OCI-LY3 (cell line): ENCODE measurements at regions not wholly inside any gene's neighbourhood (a gene's known extent, or its start where the extent isn't known, plus 50 kb on each side); places are given as distances from the start of the nearest gene placed in this dataset.

Experiments
- EZH2phosphoT487 ChIP-seq: fragments of 200-600 bp; shearing (Covaris generic); IDR thresholded peaks from 2 replicates; pipeline ENCODE4 v1.6.1; 2018; ENCODE audit warnings: antibody characterized with exemption, mixed run types, low read depth
- TF ChIP-seq, protein P1 (sequence below): fragments of 200-600, 300-600 bp; sonication (generic); IDR thresholded peaks from 2 replicates; pipeline ENCODE4 v1.5.1; 2014; ENCODE audit warnings: antibody characterized with exemption, low read length, low read depth

DNA sequence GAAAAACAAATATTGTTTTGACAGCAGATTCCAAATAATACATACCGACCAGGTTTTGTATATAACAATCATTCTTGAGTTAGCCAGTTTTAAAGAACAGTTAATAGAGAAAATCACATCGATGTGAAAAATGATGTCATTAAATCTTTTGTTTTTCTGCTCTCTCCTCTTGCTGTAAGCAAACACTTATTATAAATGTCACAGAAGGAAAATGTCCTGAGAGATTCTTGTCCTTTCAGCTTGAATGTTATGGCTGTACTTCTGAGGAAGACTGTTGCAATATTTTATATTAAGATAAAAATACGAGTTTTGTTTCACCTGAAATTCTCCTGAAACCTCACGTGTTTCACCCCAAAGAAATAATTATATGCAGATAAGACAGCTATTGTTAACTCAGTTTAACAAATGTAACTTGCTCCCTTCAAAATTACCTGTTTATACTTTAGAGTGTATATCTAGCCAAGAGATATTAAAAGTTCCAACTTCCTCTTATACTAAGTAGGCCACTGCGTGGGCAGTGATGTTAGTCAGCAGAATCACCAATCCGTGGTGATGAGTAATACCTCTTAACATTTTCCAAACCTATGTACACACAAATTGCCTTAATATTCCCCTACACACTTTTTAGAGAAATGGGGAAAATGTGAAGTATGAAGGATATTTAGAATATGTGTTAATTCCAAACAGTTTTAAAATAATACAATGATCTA lies 1111.4 kb upstream of the CITED2 start:
- TF ChIP-seq, protein P1, sequence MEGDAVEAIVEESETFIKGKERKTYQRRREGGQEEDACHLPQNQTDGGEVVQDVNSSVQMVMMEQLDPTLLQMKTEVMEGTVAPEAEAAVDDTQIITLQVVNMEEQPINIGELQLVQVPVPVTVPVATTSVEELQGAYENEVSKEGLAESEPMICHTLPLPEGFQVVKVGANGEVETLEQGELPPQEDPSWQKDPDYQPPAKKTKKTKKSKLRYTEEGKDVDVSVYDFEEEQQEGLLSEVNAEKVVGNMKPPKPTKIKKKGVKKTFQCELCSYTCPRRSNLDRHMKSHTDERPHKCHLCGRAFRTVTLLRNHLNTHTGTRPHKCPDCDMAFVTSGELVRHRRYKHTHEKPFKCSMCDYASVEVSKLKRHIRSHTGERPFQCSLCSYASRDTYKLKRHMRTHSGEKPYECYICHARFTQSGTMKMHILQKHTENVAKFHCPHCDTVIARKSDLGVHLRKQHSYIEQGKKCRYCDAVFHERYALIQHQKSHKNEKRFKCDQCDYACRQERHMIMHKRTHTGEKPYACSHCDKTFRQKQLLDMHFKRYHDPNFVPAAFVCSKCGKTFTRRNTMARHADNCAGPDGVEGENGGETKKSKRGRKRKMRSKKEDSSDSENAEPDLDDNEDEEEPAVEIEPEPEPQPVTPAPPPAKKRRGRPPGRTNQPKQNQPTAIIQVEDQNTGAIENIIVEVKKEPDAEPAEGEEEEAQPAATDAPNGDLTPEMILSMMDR = no peak
- TF ChIP-seq EZH2phosphoT487 = no peak
